Dermis blood vessel endothelial cell (primary cell): ENCODE measurements at regions not wholly inside any gene's neighbourhood (a gene's known extent, or its start where the extent isn't known, plus 50 kb on each side); places are given as distances from the start of the nearest gene placed in this dataset.

ENCODE experiments used
- DNase-seq: peaks from one replicate; pipeline ENCODE4 v3.0.0; 2010

- DNase-seq = no peak
Observed at GRCh38 chr4:126812076-126812475, 820.7 kb upstream of the INTU start.

GRCh38 chr4:126820631-126821030 lies 812.1 kb upstream of the INTU start:
- DNase-seq = no peak

GRCh38 chr4:126821152-126821551 lies 811.6 kb upstream of the INTU start:
- no peak for DNase-seq

GRCh38 chr4:126825083-126825482 lies 807.7 kb upstream of the INTU start:
- no peak for DNase-seq

- DNase-seq = no peak
Observed at GRCh38 chr4:126827669-126828068, 805.1 kb upstream of the INTU start.

- DNase-seq = no peak
Observed at GRCh38 chr4:126834854-126835253, 797.9 kb upstream of the INTU start.

GRCh38 chr4:126838941-126839679 lies 793.6 kb upstream of the INTU start:
- DNase-seq = no peak

GRCh38 chr4:126843492-126844067 lies 789.2 kb upstream of the INTU start:
- DNase-seq = no peak

- peak; percentile 53 for DNase-seq
Observed at GRCh38 chr4:126850286-126850685, 782.5 kb upstream of the INTU start.

GRCh38 chr4:126851391-126851790 lies 781.4 kb upstream of the INTU start:
- DNase-seq = no peak

- no peak for DNase-seq
Observed at GRCh38 chr4:126853715-126854114, 779.0 kb upstream of the INTU start.

GRCh38 chr4:126856906-126857305 lies 775.9 kb upstream of the INTU start:
- no peak for DNase-seq

GRCh38 chr4:126859314-126859713 lies 773.4 kb upstream of the INTU start:
- no peak for DNase-seq

GRCh38 chr4:126859872-126860271 lies 772.9 kb upstream of the INTU start:
- DNase-seq = no peak

GRCh38 chr4:126860308-126860707 lies 772.4 kb upstream of the INTU start:
- DNase-seq = no peak

- DNase-seq = no peak
Observed at GRCh38 chr4:126869967-126870366, 762.8 kb upstream of the INTU start.

- no peak for DNase-seq
Observed at GRCh38 chr4:126871810-126872209, 760.9 kb upstream of the INTU start.

GRCh38 chr4:126874533-126874932 lies 758.2 kb upstream of the INTU start:
- DNase-seq = no peak

- DNase-seq = no peak
Observed at GRCh38 chr4:126888968-126889367, 743.8 kb upstream of the INTU start.

GRCh38 chr4:126890383-126890782 lies 742.4 kb upstream of the INTU start:
- DNase-seq = no peak

- no peak for DNase-seq
Observed at GRCh38 chr4:126890994-126891393, 741.8 kb upstream of the INTU start.

- no peak for DNase-seq
Observed at GRCh38 chr4:126894963-126895362, 737.8 kb upstream of the INTU start.

- DNase-seq = no peak
Observed at GRCh38 chr4:126895988-126896570, 736.7 kb upstream of the INTU start.

- no peak for DNase-seq
Observed at GRCh38 chr4:126897038-126897437, 735.7 kb upstream of the INTU start.
